CD14-positive monocyte (primary cell): ENCODE measurements at regions not wholly inside any gene's neighbourhood (a gene's known extent, or its start where the extent isn't known, plus 50 kb on each side); places are given as distances from the start of the nearest gene placed in this dataset.

Experiments used
- DNase-seq, 3 donors: peaks; one replicate each; pipeline ENCODE4 v3.0.0-alpha.2; 2011 to 2022
- H2AFZ ChIP-seq: 2 replicates; pipeline ENCODE4 v1.6.0; 2012; ENCODE audit warnings: mild to moderate bottlenecking, low read depth, low read length, inconsistent platforms; ENCODE audit not compliant: insufficient read depth, poor library complexity, severe bottlenecking
- H3K27ac ChIP-seq, 2 donors: 1 replicate in 1 of 2; 2 replicates in 1 of 2; pipeline ENCODE4 v1.5.1; 2012 to 2013; ENCODE audit warnings: low read length in 2 of 2, control low read depth in 1 of 2, inconsistent platforms in 1 of 2, low read depth in 1 of 2, mild to moderate bottlenecking in 1 of 2
- H3K27me3 ChIP-seq, 2 donors: one replicate each; pipeline versions ENCODE4 v1.6.0 to v1.6.1; 2011 to 2013; ENCODE audit warnings: low read length in 2 of 2; ENCODE audit not compliant: control insufficient read depth in 2 of 2, insufficient read depth in 2 of 2
- H3K36me3 ChIP-seq, 2 donors: replicated peaks in 1 of 2; 1 replicate in 1 of 2; 2 replicates in 1 of 2; pipeline versions ENCODE4 v1.5.1 to v1.6.1; 2012 to 2013; ENCODE audit warnings: low read length in 2 of 2, control low read depth in 1 of 2, inconsistent platforms in 1 of 2, mild to moderate bottlenecking in 1 of 2; ENCODE audit not compliant: insufficient read depth in 2 of 2, control insufficient read depth in 1 of 2
- H3K4me1 ChIP-seq, 2 donors: 1 replicate in 1 of 2; 2 replicates in 1 of 2; pipeline versions ENCODE4 v1.5.1 to v1.6.1; 2012 to 2013; ENCODE audit warnings: low read length in 2 of 2, control low read depth in 1 of 2, inconsistent platforms in 1 of 2, mild to moderate bottlenecking in 1 of 2, moderate library complexity in 1 of 2; ENCODE audit not compliant: insufficient read depth in 2 of 2, control insufficient read depth in 1 of 2
- H3K4me2 ChIP-seq: replicated peaks from 2 replicates; pipeline ENCODE3; 2012; ENCODE audit warnings: low read length, moderate library complexity, mild to moderate bottlenecking; ENCODE audit not compliant: poor library complexity, severe bottlenecking; ENCODE audit errors: extremely low read depth
- H3K4me3 ChIP-seq, 3 experiments: fragments of 200-600 bp in 1 of 3; sonication (generic) in 1 of 3; replicated peaks in 1 of 3; 1 replicate in 2 of 3; 2 replicates in 1 of 3; pipeline ENCODE4 v1.5.1; 2011 to 2013; ENCODE audit warnings: low read length in 3 of 3, mild to moderate bottlenecking in 3 of 3, control low read depth in 2 of 3, low read depth in 2 of 3, inconsistent platforms in 1 of 3, moderate library complexity in 1 of 3
- H3K79me2 ChIP-seq: 2 replicates; pipeline ENCODE4 v1.6.0; 2012; ENCODE audit warnings: mild to moderate bottlenecking, control low read depth, inconsistent platforms, low read length, moderate library complexity; ENCODE audit not compliant: insufficient read depth
- H3K9ac ChIP-seq: 2 replicates; pipeline ENCODE4 v1.6.0; 2017; ENCODE audit warnings: low read length, mild to moderate bottlenecking; ENCODE audit not compliant: insufficient read depth, poor library complexity, severe bottlenecking
- H3K9me3 ChIP-seq, 2 donors: replicated peaks in 1 of 2; 1 replicate in 1 of 2; 2 replicates in 1 of 2; pipeline versions ENCODE4 v1.5.1 to v1.6.1; 2012 to 2013; ENCODE audit warnings: low read length in 2 of 2, control low read depth in 1 of 2; ENCODE audit not compliant: control insufficient read depth in 1 of 2, insufficient read depth in 1 of 2
- H4K20me1 ChIP-seq: 2 replicates; pipeline ENCODE4 v1.6.0; 2012; ENCODE audit warnings: mild to moderate bottlenecking, low read length, control low read depth, moderate library complexity; ENCODE audit not compliant: insufficient read depth
- H3K27ac Mint-ChIP-seq, 7 donors: one replicate each; pipeline ENCODE4 v1.8.0; 2020; ENCODE audit warnings: mild to moderate bottlenecking in 7 of 7, mixed read lengths in 7 of 7, moderate library complexity in 6 of 7, inconsistent platforms in 2 of 7
- H3K27me3 Mint-ChIP-seq, 3 donors: one replicate each; pipeline ENCODE4 v1.8.0; 2021 to 2022; ENCODE audit warnings: low read depth in 3 of 3, mild to moderate bottlenecking in 3 of 3, mixed read lengths in 3 of 3, moderate library complexity in 3 of 3, inconsistent platforms in 1 of 3
- H3K36me3 Mint-ChIP-seq, 2 donors: one replicate each; pipeline ENCODE4 v1.8.0; 2020; ENCODE audit warnings: mixed read lengths in 2 of 2, inconsistent platforms in 1 of 2, mild to moderate bottlenecking in 1 of 2
- H3K4me1 Mint-ChIP-seq: one replicate; pipeline ENCODE4 v1.8.0; 2020; ENCODE audit warnings: mild to moderate bottlenecking, mixed read lengths
- H3K4me3 Mint-ChIP-seq, 2 donors: one replicate each; pipeline ENCODE4 v1.8.0; 2020; ENCODE audit warnings: mild to moderate bottlenecking in 2 of 2, mixed read lengths in 2 of 2, moderate library complexity in 1 of 2
- H3K9me3 Mint-ChIP-seq, 7 donors: one replicate each; pipeline ENCODE4 v1.8.0; 2020 to 2022; ENCODE audit warnings: mixed read lengths in 7 of 7, mild to moderate bottlenecking in 6 of 7, moderate library complexity in 6 of 7, inconsistent platforms in 2 of 7
- CTCF ChIP-seq: fragments of 200-600 bp; IDR thresholded peaks from one replicate; pipeline ENCODE4 v1.8.0; 2022; ENCODE audit warnings: antibody characterized with exemption, mild to moderate bottlenecking
- WGBS: methylation state at CpG from one replicate; pipeline ENCODE4 v1.1.5; 2013; ENCODE audit warnings: missing lambda C conversion rate; ENCODE audit not compliant: insufficient coverage; 5-methylcytosine and 5-hydroxymethylcytosine counted together
- intact Hi-C, 2 donors: fragments of 100-400 bp; cut with micrococcal nuclease; formaldehyde crosslinking; loops; one replicate each; pipeline versions ENCODE4 v1.15.0 to v1.15.1; 2023

DNA sequence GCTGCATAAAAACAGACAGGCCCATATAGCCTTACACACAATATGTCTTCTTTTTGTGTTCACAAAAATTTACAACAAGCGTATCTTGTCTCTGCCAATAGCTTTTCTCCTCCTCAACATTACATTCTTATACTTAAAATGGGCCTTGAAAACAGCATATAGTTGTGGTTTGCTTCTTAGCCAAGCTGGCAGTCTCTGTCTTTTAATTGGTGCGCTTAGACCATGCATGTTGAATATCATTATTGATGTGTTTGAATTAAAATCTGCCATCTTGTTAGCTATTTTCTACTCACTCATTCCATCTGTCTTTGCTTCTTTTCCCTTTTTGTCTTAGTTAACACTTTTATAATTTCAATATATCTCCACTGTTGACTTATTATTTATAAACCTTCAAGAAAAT, 76.4 kb downstream of the ING1 start:
- H3K27me3 ChIP-seq, result peaks cover 3 to 4% of the 10 kb centered on the region in 2 donors
- no peaks in the 10 kb centered on the region for H4K20me1 ChIP-seq
- no peak for TF ChIP-seq CTCF
- intact Hi-C loops, result no loop called here
- no peak overlapping the region for H3K27ac Mint-ChIP-seq
- H3K79me2 ChIP-seq, result no peaks in the 10 kb centered on the region
- H2AFZ ChIP-seq, result no peak overlapping the region
- no peaks in the 10 kb centered on the region for H3K36me3 ChIP-seq
- peaks cover 6 to 8% (median 7%) of the 10 kb centered on the region in 3 donors for H3K27me3 Mint-ChIP-seq
- peaks cover 34 to 35% of the 10 kb centered on the region in 2 donors for H3K9me3 ChIP-seq
- no peak overlapping the region for H3K4me3 ChIP-seq
- no peaks in the 10 kb centered on the region for H3K36me3 Mint-ChIP-seq
- no peaks in the 10 kb centered on the region for H3K4me1 Mint-ChIP-seq
- H3K9ac ChIP-seq, result no peak overlapping the region
- no peak overlapping the region for H3K4me2 ChIP-seq
- no CpG with 5 or more reads among the region's 2 CpGs for WGBS
- H3K27ac ChIP-seq, result no peak overlapping the region
- peaks cover 21 to 50% (median 39%) of the 10 kb centered on the region in 7 donors for H3K9me3 Mint-ChIP-seq
- H3K4me1 ChIP-seq, result no peaks in the 10 kb centered on the region
- no peak for DNase-seq
- H3K4me3 Mint-ChIP-seq, result no peak overlapping the region

DNA sequence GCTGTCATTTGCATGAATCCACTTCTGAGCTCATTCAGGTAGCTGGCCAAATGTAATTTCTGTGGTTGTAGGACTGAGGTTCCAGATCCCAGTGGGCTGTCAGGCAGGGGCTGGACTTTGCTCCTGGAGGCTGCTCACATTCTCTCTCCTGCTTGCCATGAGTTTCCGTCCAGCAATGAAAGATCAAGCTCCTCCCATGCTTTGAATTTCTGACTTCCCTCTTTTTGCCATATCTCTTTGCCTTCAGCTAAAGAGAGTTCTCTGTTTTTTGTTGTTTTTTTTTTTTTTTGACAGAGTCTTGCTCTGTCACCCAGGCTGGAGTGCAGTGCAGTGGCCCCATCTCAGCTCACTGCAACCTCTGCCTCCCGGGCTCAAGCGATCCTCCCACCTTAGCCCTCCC, 76.9 kb downstream of the ING1 start:
- Histone ChIP-seq H3K9me3 (peaks cover 35 to 37% of the 10 kb centered on the region in 2 donors), H4K20me1 (no peaks in the 10 kb centered on the region), H3K4me2 (no peak overlapping the region), H2AFZ (no peak overlapping the region), H3K79me2 (no peaks in the 10 kb centered on the region), H3K9ac (no peak overlapping the region), H3K27ac (no peak overlapping the region), H3K27me3 (peaks cover 3 to 4% of the 10 kb centered on the region in 2 donors), H3K4me1 (no peaks in the 10 kb centered on the region), H3K4me3 (no peak overlapping the region), H3K36me3 (no peaks in the 10 kb centered on the region)
- intact Hi-C loops, result no loop called here
- H3K9me3 Mint-ChIP-seq, result peaks cover 21 to 50% (median 40%) of the 10 kb centered on the region in 7 donors
- no peaks in the 10 kb centered on the region for H3K36me3 Mint-ChIP-seq
- H3K4me3 Mint-ChIP-seq, result no peak overlapping the region
- no peak for TF ChIP-seq CTCF
- H3K27me3 Mint-ChIP-seq, result peaks cover 6 to 8% (median 7%) of the 10 kb centered on the region in 3 donors
- no peaks in the 10 kb centered on the region for H3K4me1 Mint-ChIP-seq
- WGBS, result no CpG with 5 or more reads among the region's 3 CpGs
- no peak for DNase-seq
- H3K27ac Mint-ChIP-seq, result peak overlapping the region in 1 of 7 donors; percentile 18
